ENCODE measurements at regions not wholly inside any gene's neighbourhood (a gene's known extent, or its start where the extent isn't known, plus 50 kb on each side); places are given as distances from the start of the nearest gene placed in this dataset.

DNA sequence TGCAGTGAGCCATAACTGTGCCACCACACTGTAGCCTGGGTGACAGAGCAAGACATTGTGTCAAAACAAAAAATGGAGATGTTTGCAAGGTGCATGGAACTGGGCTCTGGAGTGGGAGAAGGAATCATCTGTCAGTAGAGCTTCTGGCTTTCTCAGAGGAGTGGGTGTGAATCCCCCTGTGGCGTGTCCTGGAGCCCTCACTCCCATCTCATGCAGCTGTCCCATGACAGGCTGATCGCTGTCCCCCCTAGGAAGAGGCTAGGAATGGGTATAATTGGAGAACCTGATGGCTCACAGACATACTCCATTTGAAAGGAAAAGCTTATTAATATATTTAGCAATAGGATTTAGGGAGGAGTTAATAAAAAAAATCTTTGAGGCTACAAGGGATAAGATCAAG, 125.8 kb upstream of the EPB41L3 start:
- Histone ChIP-seq H3K4me2 (ENCODE audit: low read length) (no peak overlapping the region), H3K27ac (ENCODE audit: low read depth, low read length) (no peak overlapping the region), H3F3A (ENCODE audit: control insufficient read depth, insufficient read depth) (no peaks in the 10 kb centered on the region), H3K9me2 (replicated peaks; ENCODE audit: control insufficient read depth, low read length) (no peaks in the 10 kb centered on the region), H3K9me3 (ENCODE audit: control insufficient read depth, insufficient read depth, low read length) (peaks cover 3% of the 10 kb centered on the region; the same call in 1 of the 2 replicates), H3K4me1 (ENCODE audit: control insufficient read depth, low read length) (no peaks in the 10 kb centered on the region), H3K27me3 (ENCODE audit: control insufficient read depth, low read length) (no peaks in the 10 kb centered on the region), H3K79me2 (ENCODE audit: control insufficient read depth, low read length) (no peaks in the 10 kb centered on the region), H3K4me3 (ENCODE audit: low read length) (no peak overlapping the region), H3K36me3 (ENCODE audit: control insufficient read depth, low read length) (no peaks in the 10 kb centered on the region), H4K20me1 (ENCODE audit: control insufficient read depth, insufficient read depth, low read depth, low read length) (no peaks in the 10 kb centered on the region)
- TF ChIP-seq EZH2phosphoT487 (IDR thresholded peaks at IDR 0.05; ENCODE audit: borderline replicate concordance, low read length) = no peak
- TF ChIP-seq, protein P1, sequence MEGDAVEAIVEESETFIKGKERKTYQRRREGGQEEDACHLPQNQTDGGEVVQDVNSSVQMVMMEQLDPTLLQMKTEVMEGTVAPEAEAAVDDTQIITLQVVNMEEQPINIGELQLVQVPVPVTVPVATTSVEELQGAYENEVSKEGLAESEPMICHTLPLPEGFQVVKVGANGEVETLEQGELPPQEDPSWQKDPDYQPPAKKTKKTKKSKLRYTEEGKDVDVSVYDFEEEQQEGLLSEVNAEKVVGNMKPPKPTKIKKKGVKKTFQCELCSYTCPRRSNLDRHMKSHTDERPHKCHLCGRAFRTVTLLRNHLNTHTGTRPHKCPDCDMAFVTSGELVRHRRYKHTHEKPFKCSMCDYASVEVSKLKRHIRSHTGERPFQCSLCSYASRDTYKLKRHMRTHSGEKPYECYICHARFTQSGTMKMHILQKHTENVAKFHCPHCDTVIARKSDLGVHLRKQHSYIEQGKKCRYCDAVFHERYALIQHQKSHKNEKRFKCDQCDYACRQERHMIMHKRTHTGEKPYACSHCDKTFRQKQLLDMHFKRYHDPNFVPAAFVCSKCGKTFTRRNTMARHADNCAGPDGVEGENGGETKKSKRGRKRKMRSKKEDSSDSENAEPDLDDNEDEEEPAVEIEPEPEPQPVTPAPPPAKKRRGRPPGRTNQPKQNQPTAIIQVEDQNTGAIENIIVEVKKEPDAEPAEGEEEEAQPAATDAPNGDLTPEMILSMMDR (IDR thresholded peaks at IDR 0.05; ENCODE audit: low read depth, low read length, poor library complexity, severe bottlenecking) = no peak

DNA sequence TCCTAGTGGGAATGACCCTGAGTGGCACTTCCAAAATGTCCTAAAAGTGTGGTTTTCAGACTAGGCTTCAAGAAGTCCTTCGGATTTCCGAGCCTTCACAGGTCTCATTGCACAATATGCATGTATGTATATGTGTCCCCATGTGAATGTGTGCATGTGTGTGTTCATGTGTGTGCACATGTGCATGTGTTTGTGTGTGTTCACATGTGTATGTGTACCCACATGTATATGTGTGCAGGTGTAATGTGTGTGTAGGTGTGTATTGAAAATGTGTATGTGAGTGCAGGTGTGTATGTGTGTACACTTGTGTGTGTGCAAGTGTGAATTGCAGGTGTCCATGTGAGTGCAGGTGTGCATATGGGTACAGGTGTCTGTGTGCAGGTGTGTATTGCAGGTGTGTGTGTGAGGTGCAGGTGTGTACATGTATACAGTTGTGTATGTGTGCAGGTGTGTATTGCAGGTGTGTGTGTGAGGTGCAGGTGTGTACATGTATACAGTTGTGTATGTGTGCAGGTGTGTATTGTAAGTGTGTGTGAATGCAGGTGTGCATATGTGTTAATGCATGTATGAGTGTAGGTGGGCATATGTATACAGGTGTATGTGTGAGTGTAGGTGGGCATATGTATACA, 124.4 kb upstream of the EPB41L3 start:
- Histone ChIP-seq H3F3A (ENCODE audit: control insufficient read depth, insufficient read depth) (no peaks in the 10 kb centered on the region), H4K20me1 (ENCODE audit: control insufficient read depth, insufficient read depth, low read depth, low read length) (no peaks in the 10 kb centered on the region), H3K9me3 (ENCODE audit: control insufficient read depth, insufficient read depth, low read length) (peaks cover 3% of the 10 kb centered on the region; the same call in 1 of the 2 replicates), H3K79me2 (ENCODE audit: control insufficient read depth, low read length) (no peaks in the 10 kb centered on the region), H3K27me3 (ENCODE audit: control insufficient read depth, low read length) (no peaks in the 10 kb centered on the region), H3K27ac (ENCODE audit: low read depth, low read length) (no peak overlapping the region), H3K36me3 (ENCODE audit: control insufficient read depth, low read length) (no peaks in the 10 kb centered on the region), H3K9me2 (replicated peaks; ENCODE audit: control insufficient read depth, low read length) (no peaks in the 10 kb centered on the region), H3K4me3 (ENCODE audit: low read length) (no peak overlapping the region), H3K4me1 (ENCODE audit: control insufficient read depth, low read length) (no peaks in the 10 kb centered on the region), H3K4me2 (ENCODE audit: low read length) (no peak overlapping the region)
- TF ChIP-seq, protein P1 (IDR thresholded peaks at IDR 0.05; ENCODE audit: low read depth, low read length, poor library complexity, severe bottlenecking) = no peak
- TF ChIP-seq EZH2phosphoT487 (IDR thresholded peaks at IDR 0.05; ENCODE audit: borderline replicate concordance, low read length) = no peak

- Histone ChIP-seq H3F3A (ENCODE audit: control insufficient read depth, insufficient read depth) (no peaks in the 10 kb centered on the region), H3K79me2 (ENCODE audit: control insufficient read depth, low read length) (no peaks in the 10 kb centered on the region), H3K4me1 (ENCODE audit: control insufficient read depth, low read length) (no peaks in the 10 kb centered on the region), H3K9me2 (replicated peaks; ENCODE audit: control insufficient read depth, low read length) (no peaks in the 10 kb centered on the region), H3K9me3 (ENCODE audit: control insufficient read depth, insufficient read depth, low read length) (peaks cover 3% of the 10 kb centered on the region; the same call in 1 of the 2 replicates), H3K27ac (ENCODE audit: low read depth, low read length) (no peak overlapping the region), H3K4me3 (ENCODE audit: low read length) (no peak overlapping the region), H3K36me3 (ENCODE audit: control insufficient read depth, low read length) (no peaks in the 10 kb centered on the region), H3K27me3 (ENCODE audit: control insufficient read depth, low read length) (no peaks in the 10 kb centered on the region), H3K4me2 (ENCODE audit: low read length) (no peak overlapping the region), H4K20me1 (ENCODE audit: control insufficient read depth, insufficient read depth, low read depth, low read length) (no peaks in the 10 kb centered on the region)
- TF ChIP-seq, protein P1 (IDR thresholded peaks at IDR 0.05; ENCODE audit: low read depth, low read length, poor library complexity, severe bottlenecking) = no peak
- no peak for TF ChIP-seq EZH2phosphoT487 (IDR thresholded peaks at IDR 0.05; ENCODE audit: borderline replicate concordance, low read length)
Measured at GRCh38 chr18:5667356-5667755, 123.6 kb upstream of the EPB41L3 start.

Measured in DOHH2 (cell line).